ENCODE measurements at regions not wholly inside any gene's neighbourhood (a gene's known extent, or its start where the extent isn't known, plus 50 kb on each side); places are given as distances from the start of the nearest gene placed in this dataset.
"Not testable (repeated sequence)": the region's sequence is repeated elsewhere in the genome, so short reads cannot be mapped to it uniquely, and the experiment has no call there.

GRCh38 chr11:3513311-3513710 is 128.5 kb downstream of the ART5 start:
- DNase-seq: not testable (repeated sequence)

GRCh38 chr11:3512751-3513150 is 129.0 kb downstream of the ART5 start:
- not testable (repeated sequence) for DNase-seq

- DNase-seq: not testable (repeated sequence)
Observed at GRCh38 chr11:3512133-3512703, 129.6 kb downstream of the ART5 start.

GRCh38 chr11:3511416-3512132 is 130.2 kb downstream of the ART5 start:
- DNase-seq: not testable (repeated sequence)

GRCh38 chr11:3509563-3509962 is 130.6 kb upstream of the ZNF195 start:
- DNase-seq: not testable (repeated sequence)

- DNase-seq: not testable (repeated sequence)
Observed at GRCh38 chr11:3499198-3499597, 120.3 kb upstream of the ZNF195 start.

- not testable (repeated sequence) for DNase-seq
Observed at GRCh38 chr11:3498356-3498755, 119.4 kb upstream of the ZNF195 start.

GRCh38 chr11:3493152-3493551 is 114.2 kb upstream of the ZNF195 start:
- DNase-seq: not testable (repeated sequence)

GRCh38 chr11:3488003-3488402 is 109.1 kb upstream of the ZNF195 start:
- not testable (repeated sequence) for DNase-seq

- DNase-seq: not testable (repeated sequence)
Observed at GRCh38 chr11:3485737-3486136, 106.8 kb upstream of the ZNF195 start.

GRCh38 chr11:3476937-3477885 is 98.3 kb upstream of the ZNF195 start:
- DNase-seq: not testable (repeated sequence)

- not testable (repeated sequence) for DNase-seq
Observed at GRCh38 chr11:3476084-3476936, 97.4 kb upstream of the ZNF195 start.

- DNase-seq: not testable (repeated sequence)
Observed at GRCh38 chr11:3468963-3469362, 90.0 kb upstream of the ZNF195 start.

GRCh38 chr11:3467599-3467998 is 88.7 kb upstream of the ZNF195 start:
- not testable (repeated sequence) for DNase-seq

GRCh38 chr11:3455666-3456065 is 76.7 kb upstream of the ZNF195 start:
- not testable (repeated sequence) for DNase-seq

- peak; percentile 44 for DNase-seq
Observed at GRCh38 chr11:3454844-3455243, 75.9 kb upstream of the ZNF195 start.

GRCh38 chr11:3453596-3454256 is 74.8 kb upstream of the ZNF195 start:
- not testable (repeated sequence) for DNase-seq

- DNase-seq: not testable (repeated sequence)
Observed at GRCh38 chr11:3450822-3451221, 71.9 kb upstream of the ZNF195 start.

GRCh38 chr11:3445535-3445934 is 66.6 kb upstream of the ZNF195 start:
- not testable (repeated sequence) for DNase-seq

GRCh38 chr11:3444420-3444744 is 65.4 kb upstream of the ZNF195 start:
- DNase-seq: not testable (repeated sequence)

GRCh38 chr11:3443700-3444419 is 64.9 kb upstream of the ZNF195 start:
- DNase-seq: not testable (repeated sequence)
